Lung microvascular endothelial cell (primary cell): ENCODE measurements at regions not wholly inside any gene's neighbourhood (a gene's known extent, or its start where the extent isn't known, plus 50 kb on each side); places are given as distances from the start of the nearest gene placed in this dataset.
A peak's percentile ranks its signal among the peaks of the same experiment; 100 is the strongest.

Source experiments
- DNase-seq, 2 donors: peaks; one replicate each; pipeline versions ENCODE4 v3.0.0 to v3.0.0-alpha.2; 2010; ENCODE audit warnings: low read depth in 2 of 2

GRCh38 chr20:52645822-52646221 is 326.3 kb upstream of the TSHZ2 start:
- no peak for DNase-seq

DNA sequence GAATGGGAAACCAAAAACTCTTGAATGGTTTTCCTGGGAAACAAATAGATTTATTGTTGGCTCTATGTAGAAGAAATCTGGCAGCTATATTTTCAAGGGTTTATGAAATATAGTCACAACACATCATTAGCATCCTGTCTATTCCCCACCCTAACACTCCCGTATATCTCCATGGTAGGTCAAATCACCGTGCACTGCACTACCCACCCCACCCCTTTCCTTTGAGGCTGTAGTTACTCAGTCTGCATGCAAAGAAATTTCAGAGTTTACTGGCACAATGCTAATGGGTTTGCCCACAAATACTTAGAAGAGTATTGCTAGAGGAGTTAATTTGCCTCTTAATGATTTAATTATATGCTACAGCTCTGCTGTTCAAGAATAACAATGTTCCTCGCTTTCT is 329.1 kb upstream of the TSHZ2 start:
- no peak for DNase-seq

DNA sequence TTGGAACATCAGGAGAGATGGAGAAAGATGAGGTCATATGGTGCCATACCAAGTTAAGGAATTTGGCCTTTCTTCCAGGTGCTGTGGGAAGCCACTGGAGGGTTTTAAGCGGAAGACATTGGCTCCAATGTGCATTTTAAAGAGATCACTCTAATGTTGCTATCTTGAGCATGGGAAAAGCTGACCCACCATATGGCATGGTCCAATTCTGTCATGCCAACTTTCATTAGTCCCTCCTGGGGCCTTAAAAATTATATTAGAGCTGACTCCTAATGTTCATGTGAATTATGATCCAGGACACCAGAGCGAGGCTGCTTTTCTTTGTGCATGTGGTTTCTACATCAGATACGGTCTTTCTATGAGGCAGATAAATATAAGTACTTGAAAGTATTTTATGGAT is 335.0 kb upstream of the TSHZ2 start:
- DNase-seq, result no peak

- no peak for DNase-seq
Measured at GRCh38 chr20:52631469-52631868, 340.7 kb upstream of the TSHZ2 start.

DNA sequence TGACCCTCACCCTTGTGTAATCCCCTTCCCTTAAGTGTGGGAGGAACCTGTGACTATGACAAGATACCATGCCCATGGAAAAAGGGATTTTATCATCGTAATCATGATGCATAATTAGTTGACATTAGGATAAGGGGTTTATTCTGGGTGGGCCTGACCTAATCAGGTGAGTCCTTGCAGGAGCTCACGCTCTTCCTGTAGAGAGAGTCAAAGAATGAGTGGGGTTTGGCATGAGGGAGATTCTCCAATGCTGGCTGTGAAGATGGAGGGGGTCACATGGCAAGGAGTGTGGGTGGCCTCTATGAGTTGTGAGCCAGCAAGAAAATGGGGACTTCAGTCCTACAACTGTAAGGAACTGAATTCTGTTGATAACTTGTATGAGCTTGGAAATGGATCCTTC is 342.0 kb upstream of the TSHZ2 start:
- no peak for DNase-seq

GRCh38 chr20:52624281-52624680 is 347.9 kb upstream of the TSHZ2 start:
- no peak for DNase-seq

DNA sequence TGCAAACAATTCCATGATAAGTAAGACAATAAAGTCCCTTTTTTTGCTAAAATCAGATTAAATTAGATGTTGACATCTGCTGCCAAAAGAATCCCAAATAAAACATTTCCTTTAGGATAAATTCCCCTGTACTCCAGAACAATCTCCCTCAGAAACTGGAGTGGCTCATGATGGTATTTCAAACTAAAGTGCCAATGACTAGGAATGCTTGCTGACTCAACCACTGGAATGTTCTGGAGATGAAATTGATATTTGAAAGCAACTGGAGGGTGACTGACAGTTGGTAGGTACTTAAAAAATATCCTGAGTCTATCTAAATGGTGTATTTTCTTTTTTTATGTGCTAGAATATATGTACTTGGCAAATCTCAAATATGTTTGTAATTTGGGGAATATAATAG is 350.1 kb upstream of the TSHZ2 start:
- DNase-seq, result no peak

DNA sequence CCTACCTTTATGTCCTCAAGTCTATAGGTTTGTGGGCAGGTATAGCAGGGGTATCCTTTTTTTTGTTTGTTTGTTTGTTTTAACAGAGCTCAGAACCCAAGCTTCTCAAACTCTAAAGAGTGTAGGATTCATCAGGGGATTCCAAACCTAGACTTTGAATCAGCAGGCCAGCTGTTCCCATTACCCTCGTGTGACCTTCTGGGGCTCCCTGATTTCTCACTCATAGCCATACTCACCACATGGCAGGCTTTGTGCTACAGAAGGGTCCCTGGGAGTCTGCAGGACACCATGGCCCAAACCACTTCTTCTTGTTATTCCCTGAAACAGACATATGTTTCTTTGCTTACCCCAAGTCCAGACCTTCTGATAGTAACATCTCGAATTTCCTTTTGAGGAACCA is 350.8 kb upstream of the TSHZ2 start:
- no peak for DNase-seq

- DNase-seq, result no peak
Measured at GRCh38 chr20:52619671-52620070, 352.5 kb upstream of the TSHZ2 start.

DNA sequence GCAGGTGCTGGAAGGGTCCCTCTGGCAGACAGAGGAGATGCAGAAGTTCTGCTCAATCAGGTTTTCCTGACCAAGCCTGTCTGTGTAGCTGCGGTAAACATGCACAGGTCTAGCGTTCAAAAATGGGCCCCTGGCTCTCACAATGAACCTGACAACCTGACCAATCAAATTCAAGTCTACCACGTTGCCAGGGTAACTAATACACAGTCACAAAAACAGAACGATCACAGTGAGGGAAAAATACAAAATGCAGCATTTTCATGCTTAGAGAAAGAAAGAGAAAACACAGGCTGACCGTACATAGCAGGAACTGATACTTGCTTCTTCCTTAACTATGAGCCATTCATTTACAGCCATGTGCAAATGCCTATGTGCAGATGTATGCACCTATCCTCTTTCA is 353.1 kb upstream of the TSHZ2 start:
- no peak for DNase-seq

GRCh38 chr20:52616629-52617028 is 355.5 kb upstream of the TSHZ2 start:
- no peak for DNase-seq

DNA sequence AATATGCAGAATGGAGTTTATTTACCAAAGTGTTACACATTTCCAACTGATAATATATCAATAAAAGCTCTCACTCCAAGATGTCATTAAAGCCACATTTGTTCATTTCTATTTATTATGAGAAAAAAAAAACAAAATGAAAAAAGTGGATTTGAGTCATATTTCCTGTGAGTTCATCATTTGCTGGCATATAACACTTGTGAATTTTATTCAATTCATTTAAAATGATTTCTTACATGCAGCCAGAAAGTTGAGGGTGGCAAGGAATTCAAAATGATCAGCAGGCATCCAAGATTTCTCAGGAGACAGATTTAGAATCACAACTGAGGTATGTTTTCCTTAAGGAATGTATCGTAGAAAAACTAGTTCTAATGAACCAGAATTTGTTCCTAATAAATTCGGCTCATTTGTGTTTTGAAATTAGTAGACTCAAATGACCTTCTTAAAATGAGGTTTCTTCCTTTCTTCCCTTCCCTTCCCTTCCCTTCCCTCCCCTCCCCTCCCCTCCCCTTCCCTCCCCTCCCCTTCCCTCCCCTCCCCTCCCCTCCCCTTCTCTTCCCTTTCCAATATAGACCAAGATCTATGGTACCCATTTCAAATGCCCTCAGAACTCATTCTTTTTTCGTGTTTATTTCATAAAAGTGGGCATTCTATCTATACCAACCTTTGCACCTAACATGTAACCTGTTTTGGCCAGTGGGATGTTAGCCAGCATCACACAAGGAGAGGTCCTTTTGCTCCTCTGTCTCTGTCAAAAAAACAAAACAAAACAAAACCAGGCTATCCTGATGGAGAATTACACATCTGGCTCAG is 357.9 kb upstream of the TSHZ2 start:
- peak in 1 of 2 donors; percentile 23 for DNase-seq

DNA sequence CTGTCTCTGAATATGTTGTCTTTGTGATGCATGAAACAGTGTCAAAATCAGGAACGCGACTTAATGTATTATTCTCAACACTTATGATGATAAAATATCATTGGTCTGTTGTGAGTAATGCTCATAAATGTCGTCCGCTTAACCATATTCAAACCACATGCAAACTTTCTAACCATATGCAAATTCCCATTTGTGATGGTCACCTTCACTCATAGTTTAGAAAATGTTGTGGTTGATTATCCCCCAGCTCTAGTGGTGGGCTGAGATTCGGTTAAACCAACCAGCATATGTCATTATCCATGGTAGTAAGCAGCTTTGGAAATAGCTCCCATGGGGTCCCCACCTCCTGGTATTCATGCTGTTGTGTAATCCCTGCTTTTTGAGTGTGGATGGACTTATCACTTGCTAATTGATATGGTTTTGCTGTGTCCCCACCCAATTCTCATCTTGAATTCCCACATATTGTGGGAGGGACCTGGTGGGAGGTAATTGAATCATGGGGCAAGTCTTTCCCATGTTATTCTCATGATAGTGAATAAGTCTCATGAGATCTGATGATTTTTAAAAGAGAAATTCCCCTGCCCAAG is 360.0 kb upstream of the TSHZ2 start:
- DNase-seq, result no peak

- DNase-seq, result no peak
Measured at GRCh38 chr20:52610749-52611148, 361.4 kb upstream of the TSHZ2 start.

- DNase-seq, result no peak
Measured at GRCh38 chr20:52601295-52601971, 370.7 kb upstream of the TSHZ2 start.

GRCh38 chr20:52596256-52596655 is 375.9 kb upstream of the TSHZ2 start:
- no peak for DNase-seq

GRCh38 chr20:52595518-52595917 is 376.6 kb upstream of the TSHZ2 start:
- DNase-seq, result no peak

DNA sequence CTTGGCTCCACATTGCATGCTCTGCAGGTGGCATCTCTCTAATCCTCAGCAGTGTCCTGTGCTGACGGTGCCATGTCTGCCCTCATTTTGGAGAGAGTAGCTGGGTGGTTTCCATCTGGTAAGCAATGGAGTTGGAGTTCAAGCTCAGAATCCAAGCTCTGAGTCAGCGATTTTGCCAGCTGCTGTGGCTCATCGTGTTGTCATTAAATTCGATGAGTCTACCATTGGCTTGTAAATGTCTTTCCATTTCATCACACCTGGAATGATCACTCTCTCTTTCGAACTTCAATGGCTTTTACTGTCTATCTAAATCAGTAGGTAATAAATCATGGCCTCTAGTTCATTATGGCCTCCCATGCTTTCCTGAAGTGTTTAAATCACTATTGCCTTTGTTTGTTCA is 378.5 kb upstream of the TSHZ2 start:
- no peak for DNase-seq

GRCh38 chr20:52592567-52592966 is 379.6 kb upstream of the TSHZ2 start:
- no peak for DNase-seq

GRCh38 chr20:52590100-52590499 is 382.1 kb upstream of the TSHZ2 start:
- DNase-seq, result no peak

DNA sequence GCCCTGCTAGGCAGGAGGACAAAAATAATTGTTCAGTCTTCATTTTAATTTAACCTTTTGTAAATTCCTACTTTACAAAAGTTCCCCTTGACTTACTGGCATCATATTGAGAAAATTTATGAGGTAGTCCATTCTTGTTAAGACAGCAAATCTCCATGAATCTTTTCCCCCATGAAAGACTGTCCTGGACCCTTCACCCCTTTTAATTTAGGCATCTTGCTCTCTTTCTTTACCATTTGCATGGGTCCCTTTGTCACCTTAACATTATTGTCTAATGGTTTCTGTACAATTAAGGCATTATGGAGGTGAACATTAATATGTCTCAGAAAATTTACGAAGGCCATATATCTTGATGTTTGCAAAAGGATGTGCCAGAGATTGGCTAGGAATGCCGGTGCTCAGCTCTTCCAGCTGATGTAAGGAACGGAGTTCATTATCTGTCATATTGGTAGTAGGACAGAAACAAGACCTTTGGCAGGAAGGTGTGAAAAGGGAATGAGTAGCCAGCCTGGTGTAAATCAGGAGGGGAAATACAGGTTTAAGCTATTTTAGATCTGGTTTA is 382.8 kb upstream of the TSHZ2 start:
- no peak for DNase-seq

DNA sequence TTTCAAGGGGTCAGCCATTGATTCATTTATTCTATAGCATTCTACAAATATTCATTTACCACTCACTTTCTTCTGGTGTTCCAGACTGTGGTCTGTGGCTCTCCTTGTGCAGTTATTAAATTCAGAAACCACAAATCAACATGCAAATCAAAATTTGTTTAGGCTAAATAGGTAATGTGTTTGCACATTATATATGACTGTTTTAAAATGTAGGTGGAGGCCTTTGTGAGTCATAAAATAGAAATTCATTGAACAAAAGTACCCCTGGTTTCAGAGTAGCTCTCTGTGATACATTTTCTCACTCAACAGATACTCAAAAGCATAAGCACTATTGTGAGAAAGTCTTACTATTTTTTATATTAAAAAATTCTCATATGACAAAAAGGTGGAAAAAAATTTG is 385.5 kb upstream of the TSHZ2 start:
- DNase-seq, result no peak

- no peak for DNase-seq
Measured at GRCh38 chr20:52585333-52585732, 386.8 kb upstream of the TSHZ2 start.
